Stimulated activated CD4-positive, alpha-beta T cell treated with anti-CD3 and anti-CD28 coated beads, Interleukin-12 subunit alpha, Interleukin-12 subunit beta, amount 100 ng/mL, for 4 hours (primary cell): ENCODE measurements at regions not wholly inside any gene's neighbourhood (a gene's known extent, or its start where the extent isn't known, plus 50 kb on each side); places are given as distances from the start of the nearest gene placed in this dataset.

Source experiments
- DNase-seq: peaks from one replicate; pipeline ENCODE4 v3.0.0-alpha.2; 2020

DNA sequence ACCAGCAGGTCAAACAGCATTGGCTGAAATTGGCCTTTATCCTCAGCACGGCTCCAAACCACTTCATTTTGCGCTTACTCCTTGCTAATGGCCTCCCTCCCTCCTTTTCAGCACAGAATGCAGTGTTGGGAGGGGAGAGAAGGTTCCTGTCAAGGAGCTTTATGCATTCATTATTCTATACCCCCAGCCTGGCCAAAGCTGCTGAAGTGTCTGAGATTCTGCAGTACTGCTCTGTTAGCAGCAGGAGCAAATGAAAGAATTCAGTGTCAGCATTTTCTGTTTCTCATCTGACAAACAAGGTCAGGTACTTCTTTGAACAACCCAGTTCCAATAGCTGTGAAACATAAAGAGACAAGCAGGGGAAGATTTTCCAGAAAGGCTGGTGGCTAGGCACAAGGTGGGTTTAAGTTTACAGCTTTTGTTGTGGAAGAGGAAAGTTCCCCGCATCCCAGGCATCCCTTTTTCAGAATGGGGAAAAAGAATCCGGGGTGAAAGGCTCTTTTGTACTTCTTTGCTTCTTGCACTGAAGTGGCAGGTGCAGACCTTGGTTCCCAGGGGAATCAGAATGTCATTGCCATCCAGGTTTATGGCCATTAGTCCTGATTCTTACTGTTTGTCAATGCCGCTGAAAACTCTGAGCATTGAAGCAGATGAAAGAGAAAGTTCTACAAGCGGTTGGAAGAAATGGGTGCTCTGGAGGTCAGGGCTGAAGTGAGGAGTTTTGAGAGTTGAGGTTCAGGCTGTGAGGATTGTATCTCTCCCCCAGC lies 109.3 kb upstream of the APC start:
- no peak for DNase-seq

DNA sequence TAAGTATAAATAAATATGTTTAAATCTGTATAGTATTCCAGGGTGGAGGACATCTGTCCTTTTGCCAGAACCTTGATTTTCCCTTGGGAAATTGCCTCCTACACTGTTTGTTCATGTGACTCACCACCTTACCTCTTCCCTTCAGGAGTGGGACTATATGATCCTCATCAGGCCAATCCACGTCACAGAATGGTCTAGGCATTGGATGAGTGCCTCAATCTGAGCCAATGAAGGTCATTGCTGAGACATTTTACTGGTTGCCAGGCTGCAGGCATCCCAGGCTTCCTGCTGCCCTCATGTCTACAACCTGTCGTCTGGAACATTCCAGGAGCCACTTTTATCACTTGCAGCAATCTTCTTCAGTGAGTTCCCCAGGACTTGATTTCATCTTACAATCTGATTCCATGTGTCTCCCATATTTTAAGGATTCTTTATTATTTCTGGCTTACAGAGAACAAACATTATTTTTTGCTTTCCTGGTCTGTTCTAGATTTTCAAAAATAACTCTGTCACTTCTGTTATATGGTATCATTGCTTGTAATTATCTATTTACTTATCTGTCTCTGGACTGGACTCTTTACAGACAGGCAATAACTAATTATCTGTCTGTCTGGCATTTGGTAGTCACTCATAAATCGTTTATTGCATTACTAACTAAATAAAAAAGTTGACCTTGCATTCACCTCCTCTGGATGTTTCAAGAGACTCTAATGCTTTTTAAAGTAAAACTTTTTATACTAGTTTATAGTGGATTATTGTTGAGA lies 107.3 kb upstream of the APC start:
- no peak for DNase-seq

- DNase-seq = no peak
Measured at GRCh38 chr5:112634166-112634565, 103.5 kb upstream of the APC start.

DNA sequence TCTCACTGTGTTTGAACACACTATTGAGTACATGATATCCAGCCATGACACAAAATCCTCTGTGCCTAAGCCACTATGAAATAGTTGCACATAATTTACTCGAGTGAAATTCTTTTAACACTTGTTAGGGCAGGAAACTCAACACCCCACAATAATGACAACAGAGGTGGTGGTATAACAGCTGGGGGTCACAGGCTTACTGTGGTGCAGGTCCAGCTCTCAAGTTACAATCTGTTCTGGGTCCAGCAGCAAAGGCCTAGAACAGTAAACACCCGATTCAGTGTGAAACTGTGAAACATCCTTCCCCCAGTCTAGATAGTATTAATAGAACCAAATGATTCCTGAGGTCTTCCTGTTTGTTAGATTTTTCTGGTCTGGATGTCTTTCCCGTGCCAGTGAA lies 102.9 kb upstream of the APC start:
- DNase-seq = no peak

- DNase-seq = no peak
Measured at GRCh38 chr5:112635276-112635675, 102.4 kb upstream of the APC start.

- DNase-seq = no peak
Measured at GRCh38 chr5:112635771-112636731, 101.6 kb upstream of the APC start.

DNA sequence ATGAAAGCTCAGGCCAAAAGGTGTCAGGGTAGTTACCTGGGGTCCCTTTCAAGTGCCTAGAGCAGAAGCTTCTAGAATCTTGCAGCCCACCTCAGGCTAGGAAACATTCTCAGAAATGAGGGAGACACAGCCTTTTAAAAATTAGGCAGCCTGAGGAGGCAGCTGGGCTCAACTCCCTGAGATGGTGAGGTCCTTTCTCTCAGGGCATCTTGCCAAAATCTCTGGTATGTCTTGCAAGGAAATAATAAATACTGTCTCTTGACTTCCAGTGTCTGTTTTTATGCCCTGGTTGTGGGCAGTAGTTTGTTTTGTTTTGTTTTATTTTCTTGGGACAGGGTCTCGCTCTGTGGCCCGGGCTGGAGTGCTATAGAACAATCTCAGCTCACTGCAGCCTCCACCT lies 100.9 kb upstream of the APC start:
- DNase-seq = no peak

DNA sequence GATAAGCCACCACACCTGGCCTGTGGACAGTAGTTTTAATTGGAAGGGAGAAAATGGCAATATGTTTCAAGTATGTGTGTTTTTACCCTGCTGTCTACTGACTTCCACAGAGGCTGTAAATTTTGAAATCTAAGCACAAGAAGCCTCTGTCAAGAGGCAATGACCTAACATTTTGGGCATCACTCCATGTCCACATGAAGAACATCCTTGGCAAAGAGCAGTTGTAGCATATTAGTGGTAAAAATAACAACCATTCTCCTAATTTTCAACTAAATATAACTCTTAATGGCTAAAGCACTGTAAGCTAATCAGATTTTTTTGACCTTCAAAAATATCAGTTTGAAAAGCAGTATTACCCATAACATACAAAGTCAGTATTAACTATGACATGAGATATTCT lies 100.3 kb upstream of the APC start:
- no peak for DNase-seq

DNA sequence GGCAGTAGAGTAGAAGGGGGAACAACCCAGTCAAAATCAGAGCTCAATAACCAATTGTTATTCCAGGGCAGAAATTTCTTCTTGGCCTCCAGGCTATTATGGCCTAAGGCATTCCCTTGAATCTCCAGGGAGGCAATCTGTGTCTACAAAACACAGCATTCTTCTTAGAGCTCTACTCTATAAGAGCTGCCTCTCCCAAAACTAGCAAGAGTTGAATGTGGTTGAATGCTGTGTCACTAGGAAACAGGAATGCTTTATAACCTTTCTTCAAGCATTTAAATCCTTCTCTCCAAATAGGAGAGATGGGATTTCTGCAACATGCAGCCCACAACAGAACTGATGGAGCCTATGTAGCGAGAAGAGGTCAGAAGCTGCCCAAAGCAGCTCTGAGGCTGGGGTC lies 97.1 kb upstream of the APC start:
- DNase-seq = no peak

DNA sequence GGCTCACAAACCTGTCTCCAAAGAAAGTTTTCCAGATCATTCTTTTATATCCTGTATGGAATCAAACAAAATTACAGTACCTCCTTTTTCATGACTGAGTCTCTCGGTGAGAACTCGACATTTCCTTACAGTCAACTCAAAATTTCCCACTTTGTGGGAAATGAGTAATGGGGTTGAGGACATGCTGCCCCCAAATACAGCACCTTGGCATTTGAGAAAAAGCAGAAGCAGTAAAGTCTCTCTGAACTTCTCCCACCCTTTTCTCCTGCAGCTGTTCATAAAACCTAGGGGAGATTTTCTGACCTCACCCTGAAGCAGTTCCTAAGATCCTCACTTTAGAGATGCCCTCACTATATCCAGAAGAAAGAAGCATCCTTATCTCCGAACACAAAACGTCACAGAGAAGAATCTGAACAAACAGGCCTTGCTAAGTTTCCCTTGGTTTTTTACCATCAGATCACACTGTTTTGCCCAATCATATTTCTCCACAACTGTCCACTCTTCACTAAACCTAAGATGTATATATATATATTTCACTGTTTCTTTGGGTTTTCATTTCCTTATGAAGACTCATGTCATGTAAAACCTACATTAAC lies 96.1 kb upstream of the APC start:
- no peak for DNase-seq

GRCh38 chr5:112642885-112643284 lies 94.8 kb upstream of the APC start:
- no peak for DNase-seq

DNA sequence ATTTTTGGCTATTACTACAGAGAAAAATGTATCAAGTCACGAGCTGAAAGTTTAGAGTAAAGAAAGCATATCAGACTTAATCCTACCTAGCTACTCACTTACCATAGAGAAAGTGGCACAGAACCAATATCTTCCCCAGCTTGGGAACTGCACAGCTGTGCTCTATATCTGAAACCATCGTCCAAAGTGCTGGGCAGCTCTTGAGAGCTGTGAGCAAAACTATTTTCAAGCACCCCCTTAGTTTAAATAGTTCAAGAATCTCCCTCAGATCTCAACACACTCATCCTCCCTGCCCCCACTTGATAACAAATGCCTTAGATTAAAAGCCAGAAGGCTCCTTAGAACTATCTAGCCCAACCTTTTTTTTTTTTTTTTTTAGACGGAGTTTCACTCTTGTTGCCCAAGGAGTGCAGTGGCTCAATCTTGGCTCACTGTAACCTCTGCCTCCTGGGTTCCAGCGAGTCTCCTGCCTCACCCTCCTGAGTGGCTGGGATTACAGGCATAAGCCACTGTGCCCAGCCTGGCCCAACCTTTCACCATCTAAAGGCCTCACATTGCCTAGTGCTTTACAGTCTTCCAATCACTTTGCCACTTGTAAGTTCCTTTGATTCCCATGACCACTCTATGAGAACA lies 94.2 kb upstream of the APC start:
- no peak for DNase-seq

DNA sequence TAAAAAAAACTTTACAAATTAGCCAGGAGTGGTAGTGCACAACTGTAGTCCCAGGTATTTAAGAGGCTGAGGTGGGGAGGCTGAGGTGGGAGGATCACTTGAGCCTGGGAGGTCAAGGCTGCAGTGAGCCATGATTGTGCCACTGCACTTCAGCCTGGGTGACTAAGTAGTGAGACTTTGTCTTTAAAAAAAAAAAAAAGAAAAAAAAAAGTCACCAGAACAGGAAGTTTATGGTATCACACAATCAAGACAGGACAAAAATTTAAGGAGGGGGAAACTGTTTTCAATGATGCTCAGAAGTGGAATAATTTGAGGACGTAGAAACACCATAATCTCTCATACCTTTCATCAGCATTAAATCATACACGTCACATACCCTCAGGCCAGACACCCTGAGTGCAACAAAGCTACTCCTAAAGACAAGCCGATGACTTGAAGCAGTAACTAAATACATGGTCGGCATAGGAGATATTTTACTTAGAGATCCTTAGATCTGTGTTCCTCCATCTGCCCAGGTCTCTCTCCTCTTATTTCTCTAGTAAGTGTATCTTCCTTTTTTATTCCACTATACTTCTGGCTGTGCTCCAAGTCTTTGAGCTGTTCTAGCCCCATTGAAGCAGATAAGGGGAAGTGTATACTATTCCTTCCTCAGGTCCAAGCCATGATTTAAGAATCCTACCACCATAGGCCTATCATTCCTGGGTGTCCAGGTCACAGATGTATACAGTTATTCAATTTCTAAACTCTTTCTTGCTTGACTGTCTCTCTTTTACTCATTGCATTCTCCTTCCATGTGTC lies 91.3 kb upstream of the APC start:
- DNase-seq = no peak

GRCh38 chr5:112647428-112647827 lies 90.3 kb upstream of the APC start:
- DNase-seq = no peak

DNA sequence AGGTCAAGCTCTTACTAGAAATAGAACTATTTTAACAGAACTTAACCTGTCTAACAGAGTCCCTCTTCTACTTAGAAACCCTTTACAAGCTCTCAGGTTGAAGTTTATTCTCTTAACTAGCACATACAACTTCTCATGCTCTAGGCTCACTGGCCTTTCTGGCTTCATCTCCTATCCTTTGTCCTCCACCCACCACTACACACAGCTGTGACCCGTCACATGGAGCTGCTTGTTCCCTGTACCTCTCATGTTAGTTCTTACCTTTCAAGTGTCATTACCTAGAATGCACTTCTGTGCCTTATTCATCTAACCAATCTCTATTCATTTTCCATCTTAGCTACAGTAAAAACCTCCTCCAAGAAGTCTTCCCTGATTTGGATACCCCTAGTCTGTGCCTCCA lies 89.4 kb upstream of the APC start:
- no peak for DNase-seq

GRCh38 chr5:112649882-112650281 lies 87.8 kb upstream of the APC start:
- no peak for DNase-seq

- DNase-seq = no peak
Measured at GRCh38 chr5:112653638-112654205, 84.0 kb upstream of the APC start.

DNA sequence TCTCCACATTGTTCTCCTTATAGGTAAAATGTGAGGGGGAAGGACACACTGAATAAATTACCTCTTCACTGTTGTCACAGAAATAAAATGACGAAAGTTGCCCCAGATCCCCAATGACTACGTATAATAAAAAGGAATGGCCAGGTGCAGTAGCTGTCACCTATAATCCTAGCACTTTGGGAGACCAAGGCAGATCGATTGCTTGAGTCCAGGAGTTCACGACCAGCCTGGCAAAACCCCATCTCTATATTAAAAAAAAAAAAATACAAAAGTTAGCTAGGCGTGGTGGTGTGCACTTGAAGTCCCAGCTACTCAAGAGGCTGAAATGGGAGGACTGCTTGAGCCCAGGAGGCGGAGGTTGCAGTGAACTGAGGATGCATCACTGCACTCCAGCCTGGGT lies 82.2 kb upstream of the APC start:
- DNase-seq = no peak

DNA sequence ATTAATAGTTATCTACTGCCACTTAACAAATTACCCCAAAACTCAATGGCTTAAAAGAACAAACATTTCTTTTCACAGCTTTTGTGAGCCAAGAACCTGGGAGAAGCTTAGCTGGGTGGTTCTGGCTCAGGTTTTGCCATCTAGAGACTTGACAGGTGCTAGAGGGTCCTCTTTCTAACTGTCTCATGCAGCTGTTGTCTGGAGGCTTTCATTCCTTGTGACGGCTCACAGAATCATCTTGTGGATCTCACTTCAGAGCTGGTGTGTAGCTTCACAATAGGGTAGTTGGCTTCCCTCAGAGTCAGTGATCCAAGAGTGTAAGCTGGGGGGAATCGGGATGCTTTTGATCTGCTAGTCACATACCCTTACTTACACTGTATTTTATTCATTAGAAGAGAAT lies 81.2 kb upstream of the APC start:
- no peak for DNase-seq

DNA sequence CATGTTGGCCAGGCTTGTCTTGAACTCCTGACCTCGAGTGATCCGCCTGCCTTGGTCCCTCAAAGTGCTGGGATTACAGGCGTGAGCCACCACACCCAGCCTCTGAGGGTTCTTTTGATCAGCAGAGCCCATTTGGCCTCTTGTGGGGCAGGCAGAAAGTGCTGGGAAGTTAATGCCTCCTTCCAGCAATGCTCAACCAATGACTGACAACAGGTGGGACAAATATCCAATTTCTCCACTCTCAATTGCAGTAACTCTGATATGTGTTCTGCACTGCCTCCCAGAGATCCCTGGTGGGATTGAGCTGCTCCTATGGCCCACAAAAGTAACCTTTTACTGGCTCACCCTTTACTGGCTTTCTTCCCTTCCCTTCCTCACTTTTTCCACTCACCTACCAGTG lies 79.9 kb upstream of the APC start:
- DNase-seq = no peak

DNA sequence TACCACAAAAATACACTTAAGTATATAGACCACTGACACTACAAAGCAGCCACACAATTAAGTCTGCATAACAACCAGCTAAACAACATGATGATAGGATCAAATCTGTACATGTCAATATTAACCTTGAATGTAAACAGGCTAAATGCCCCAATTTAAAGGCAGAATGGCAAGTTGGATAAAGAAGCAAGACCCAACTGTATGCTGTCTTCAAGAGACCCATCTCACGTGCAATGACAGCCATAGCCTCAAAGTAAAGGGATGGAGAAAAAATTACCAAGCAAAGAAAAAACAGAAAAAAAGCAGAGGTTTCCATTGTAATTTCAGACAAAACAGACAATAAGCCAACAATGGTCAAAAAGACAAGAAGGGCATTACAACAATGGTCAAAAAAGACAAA lies 77.3 kb upstream of the APC start:
- no peak for DNase-seq
